GM10266 (cell line): ENCODE measurements at regions not wholly inside any gene's neighbourhood (a gene's known extent, or its start where the extent isn't known, plus 50 kb on each side); places are given as distances from the start of the nearest gene placed in this dataset.
A peak's percentile ranks its signal among the peaks of the same experiment; 100 is the strongest.
"Not testable (repeated sequence)": the region's sequence is repeated elsewhere in the genome, so short reads cannot be mapped to it uniquely, and the experiment has no call there.

Experiments used
- DNase-seq: peaks from one replicate; pipeline ENCODE4 v3.0.0; 2012; ENCODE audit errors: extremely low spot score
- TF ChIP-seq, protein P1 (sequence below): IDR thresholded peaks from 2 replicates; pipeline ENCODE4 v1.5.1; 2012; ENCODE audit warnings: mild to moderate bottlenecking, low read depth; ENCODE audit not compliant: control insufficient read depth, insufficient read depth; ENCODE audit errors: missing control alignments

DNA sequence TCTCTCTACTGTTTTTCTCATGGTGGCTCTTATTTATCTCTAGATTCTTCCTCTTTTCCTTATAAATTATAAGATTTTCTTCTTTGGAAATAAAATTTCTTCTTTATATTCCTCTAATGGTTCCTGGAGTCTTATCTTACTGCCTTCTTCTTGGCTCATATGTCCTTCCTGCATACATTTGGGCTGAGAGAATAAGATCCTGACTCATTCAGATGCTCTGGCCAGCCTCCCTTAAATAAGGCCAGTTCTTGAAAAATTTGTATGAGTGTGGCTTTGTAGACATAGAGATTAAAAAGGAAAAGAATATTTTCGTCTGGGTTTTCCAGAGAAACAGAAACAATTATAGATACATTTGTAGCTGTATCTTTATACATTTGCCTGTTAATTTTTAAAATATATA lies 411.3 kb downstream of the KIF20B start:
- DNase-seq = no peak
- TF ChIP-seq, protein P1, sequence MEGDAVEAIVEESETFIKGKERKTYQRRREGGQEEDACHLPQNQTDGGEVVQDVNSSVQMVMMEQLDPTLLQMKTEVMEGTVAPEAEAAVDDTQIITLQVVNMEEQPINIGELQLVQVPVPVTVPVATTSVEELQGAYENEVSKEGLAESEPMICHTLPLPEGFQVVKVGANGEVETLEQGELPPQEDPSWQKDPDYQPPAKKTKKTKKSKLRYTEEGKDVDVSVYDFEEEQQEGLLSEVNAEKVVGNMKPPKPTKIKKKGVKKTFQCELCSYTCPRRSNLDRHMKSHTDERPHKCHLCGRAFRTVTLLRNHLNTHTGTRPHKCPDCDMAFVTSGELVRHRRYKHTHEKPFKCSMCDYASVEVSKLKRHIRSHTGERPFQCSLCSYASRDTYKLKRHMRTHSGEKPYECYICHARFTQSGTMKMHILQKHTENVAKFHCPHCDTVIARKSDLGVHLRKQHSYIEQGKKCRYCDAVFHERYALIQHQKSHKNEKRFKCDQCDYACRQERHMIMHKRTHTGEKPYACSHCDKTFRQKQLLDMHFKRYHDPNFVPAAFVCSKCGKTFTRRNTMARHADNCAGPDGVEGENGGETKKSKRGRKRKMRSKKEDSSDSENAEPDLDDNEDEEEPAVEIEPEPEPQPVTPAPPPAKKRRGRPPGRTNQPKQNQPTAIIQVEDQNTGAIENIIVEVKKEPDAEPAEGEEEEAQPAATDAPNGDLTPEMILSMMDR = no peak

DNA sequence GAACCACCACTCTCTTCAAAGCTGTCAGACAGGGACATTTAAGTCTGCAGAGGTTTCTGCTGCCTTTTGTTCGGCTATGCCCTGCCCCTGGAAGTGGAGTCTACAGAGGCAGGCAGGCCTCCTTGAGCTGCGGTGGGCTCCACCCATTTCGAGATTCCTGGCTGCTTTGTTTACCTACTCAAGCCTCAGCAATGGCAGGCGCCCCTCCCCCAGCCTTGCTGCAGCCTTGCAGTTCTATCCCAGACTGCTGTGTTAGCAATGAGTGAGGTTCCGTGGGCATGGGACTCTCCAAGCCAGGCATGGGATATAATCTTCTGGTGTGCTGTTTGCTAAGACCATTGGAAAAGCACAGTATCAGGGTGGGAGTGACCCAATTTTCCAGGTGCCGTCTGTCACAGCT lies 417.2 kb downstream of the KIF20B start:
- DNase-seq = not testable (repeated sequence)

GRCh38 chr10:90119631-90120280 lies 418.4 kb downstream of the KIF20B start:
- DNase-seq = not testable (repeated sequence)

DNA sequence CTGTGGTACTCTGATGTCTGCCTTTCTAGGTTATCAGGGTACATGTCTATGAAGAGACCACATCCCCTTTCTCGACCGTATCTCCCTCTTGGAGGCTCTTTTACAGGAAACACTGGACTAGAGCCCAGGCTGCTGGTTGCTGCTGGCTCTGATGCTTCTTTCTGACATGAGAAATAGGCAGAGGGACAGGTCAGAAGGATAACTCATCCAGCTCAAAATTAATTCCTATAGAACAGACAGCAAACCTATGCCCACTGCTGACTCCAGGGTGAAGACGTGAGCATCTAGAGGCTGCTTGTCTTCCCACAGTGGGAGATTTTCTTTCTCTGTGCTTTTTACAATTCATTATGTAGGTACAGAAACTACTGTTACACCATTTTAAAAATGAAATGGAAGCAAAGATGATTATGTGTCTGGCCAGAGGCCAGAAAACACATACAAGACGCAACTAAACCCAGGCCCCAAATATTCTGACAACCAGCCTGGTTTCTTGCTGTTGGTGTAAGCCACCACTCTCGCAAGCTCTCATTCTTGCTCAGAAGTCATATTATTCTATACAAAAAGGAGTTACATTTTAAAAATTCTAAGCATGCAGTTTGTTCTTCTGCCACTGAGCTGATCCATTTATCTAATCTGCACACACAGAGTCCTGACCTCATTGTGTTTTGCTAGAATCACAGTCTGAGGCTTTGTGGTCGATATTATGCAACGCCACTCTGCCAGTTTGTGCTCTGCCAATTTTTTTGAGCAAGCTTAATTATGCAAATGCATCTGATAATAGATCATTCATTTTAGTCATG lies 424.3 kb downstream of the KIF20B start:
- TF ChIP-seq, protein P1 = no peak
- no peak for DNase-seq

DNA sequence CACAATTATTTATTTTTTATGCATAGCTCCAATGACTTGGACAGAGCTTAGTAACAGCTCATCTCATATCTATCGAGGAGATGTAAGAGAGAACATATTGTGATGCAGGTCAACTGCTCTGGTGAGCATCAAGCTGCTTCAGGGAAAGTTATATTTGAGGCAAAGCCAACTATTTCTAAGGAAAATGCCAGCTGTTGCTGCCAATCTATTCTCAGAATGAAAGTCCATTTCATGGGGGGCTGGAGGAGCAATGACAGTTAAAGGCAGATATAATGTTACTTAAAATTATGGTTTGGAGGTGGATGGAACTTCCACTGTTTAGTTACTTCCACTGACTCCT lies 424.8 kb downstream of the KIF20B start:
- no peak for DNase-seq
- TF ChIP-seq, protein P1 = no peak

DNA sequence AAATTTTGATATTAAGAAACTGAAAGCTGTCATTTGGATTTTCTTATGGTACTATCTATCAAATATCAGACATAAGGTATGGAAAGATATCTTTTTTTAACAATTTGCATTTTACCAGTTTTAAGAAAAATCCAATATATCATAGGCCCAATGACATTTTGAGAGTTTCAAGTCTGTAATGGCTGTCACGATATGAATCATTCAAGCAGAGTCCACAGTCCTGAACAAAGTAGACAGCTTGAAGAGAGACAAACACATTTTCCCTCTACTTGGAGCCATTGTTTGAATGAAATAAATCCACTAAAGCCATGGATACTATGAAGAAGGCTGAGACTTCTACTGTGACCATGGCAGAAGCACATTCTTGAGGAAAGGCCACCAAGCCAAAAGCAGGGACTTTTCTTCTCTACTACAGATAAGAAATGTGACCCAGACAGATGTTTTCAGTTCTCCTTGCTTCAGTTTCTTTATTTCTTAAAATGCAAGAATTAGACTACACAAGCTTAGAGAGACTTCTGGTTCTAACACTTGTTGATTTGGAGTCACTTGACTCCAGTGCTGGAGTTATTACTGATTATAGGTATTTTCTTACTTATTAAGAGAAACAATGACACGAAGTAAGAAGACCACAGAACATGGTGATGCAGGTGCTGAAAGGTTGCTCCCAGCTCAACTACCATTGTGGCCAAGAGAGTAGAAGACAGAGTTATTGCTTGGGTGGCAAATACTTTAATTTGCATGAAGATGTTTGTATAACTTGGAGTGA lies 429.1 kb downstream of the KIF20B start:
- TF ChIP-seq, protein P1 = no peak
- DNase-seq = peak; percentile 20

DNA sequence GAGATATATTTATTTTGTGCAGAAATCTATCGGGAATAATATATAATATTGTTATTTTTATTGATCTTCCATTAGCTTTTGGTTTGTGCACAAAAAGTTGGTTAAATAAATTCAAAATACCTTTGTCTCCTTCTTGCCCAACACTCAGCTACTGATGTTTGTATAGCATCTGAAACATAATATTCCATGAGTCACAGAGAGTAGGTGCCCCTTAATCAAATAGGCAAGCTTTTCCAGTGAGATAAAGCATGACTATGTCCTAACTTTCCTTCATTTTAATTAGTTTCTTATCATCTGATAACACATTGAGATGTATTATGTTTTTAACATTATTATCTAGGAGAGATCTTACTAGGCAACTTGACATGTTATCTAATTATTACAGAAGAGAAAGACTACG lies 432.2 kb downstream of the KIF20B start:
- TF ChIP-seq, protein P1 = no peak
- DNase-seq = no peak

DNA sequence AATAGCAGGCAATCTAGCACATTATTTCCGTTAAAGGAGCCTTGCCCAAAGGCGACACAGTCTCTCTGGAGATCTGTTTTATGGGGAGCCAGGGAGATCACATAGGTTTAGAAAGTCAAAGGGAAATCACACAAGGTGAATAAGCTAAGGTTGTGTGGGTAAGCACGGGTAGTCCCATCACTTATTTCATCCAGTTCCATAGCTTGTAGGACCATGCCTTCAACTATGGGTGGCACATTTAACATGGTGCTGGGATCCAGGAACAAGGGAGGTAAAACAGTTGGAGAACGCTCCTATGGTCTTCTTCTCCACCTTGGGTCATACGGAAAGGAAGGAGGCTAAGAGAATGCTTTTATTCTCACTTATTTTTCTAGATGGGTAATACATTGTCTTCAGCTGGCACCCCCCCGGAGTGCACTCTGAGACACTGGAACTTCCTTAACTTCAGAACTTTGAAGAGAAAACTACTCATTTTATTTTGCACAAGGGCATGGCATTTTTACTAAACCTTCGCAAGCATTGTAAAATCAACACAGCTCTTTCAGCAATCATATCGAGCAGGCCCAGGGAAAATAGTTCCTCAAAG lies 435.4 kb downstream of the KIF20B start:
- DNase-seq = no peak

More for the DNA sequence above, 435.4 kb downstream of the KIF20B start:
- TF ChIP-seq, protein P1 = no peak
